HK-2 (cell line): ENCODE measurements at regions not wholly inside any gene's neighbourhood (a gene's known extent, or its start where the extent isn't known, plus 50 kb on each side); places are given as distances from the start of the nearest gene placed in this dataset.
"Not testable (repeated sequence)": the region's sequence is repeated elsewhere in the genome, so short reads cannot be mapped to it uniquely, and the experiment has no call there.

Experiments used
- DNase-seq: peaks from one replicate; pipeline ENCODE4 v3.0.0-alpha.2; 2018; ENCODE audit not compliant: unreplicated experiment

GRCh38 chr2:120625865-120626560 lies 109.7 kb upstream of the GLI2 start:
- no peak for DNase-seq

- no peak for DNase-seq
Measured at GRCh38 chr2:120626566-120626965, 109.1 kb upstream of the GLI2 start.

DNA sequence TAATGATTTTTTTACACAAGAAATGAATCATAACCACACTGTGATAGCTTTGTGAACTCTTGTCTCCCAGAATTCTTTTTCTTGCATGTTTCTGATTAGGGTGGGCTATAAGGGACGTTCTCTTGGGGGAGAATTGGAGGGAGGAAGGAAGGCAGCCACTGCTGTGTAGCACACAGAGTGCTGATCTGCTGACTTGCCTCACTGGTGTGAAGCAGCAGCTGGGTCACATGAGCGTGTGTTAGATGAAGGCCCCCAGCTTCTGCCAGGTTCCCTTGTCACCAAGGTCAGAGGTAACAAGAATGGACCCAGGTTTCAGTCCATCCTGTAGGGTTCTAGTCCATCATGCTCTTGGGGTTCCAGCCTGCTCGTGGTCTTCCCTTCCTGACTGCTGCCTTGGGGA lies 107.4 kb upstream of the GLI2 start:
- no peak for DNase-seq

GRCh38 chr2:120629241-120629895 lies 106.3 kb upstream of the GLI2 start:
- DNase-seq: no peak

DNA sequence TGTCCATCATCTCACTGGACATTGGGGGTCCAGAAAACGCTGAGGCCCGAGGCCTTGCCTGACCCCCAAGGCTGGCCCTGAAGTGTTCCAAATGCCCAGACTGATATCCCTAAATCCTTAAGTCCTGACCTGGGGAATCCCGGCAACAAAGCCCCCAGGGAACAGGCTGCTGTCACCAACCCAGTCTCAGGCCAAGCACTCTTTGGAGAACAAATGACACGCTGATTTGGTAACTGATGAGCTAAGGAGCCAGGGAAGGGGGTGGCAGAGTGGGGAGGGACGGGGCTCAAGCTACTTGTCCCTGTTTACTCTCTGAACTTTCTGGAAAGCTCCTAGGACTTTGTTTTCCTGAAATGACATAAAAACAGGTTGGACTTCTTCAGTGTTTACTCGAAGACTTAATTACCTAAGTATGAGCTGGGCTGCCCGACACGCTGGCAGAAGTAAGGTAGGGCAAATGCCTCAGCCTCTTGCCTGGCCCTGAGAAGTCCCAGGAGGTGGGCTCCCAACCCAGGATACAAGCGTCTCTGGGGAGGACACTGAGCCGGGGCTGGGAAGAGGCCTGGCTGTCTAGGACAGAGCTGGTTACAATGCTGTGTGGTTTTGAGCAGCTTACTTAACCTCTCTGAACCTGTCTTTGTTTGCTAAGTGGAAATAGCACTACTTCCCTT lies 105.5 kb upstream of the GLI2 start:
- DNase-seq: no peak

DNA sequence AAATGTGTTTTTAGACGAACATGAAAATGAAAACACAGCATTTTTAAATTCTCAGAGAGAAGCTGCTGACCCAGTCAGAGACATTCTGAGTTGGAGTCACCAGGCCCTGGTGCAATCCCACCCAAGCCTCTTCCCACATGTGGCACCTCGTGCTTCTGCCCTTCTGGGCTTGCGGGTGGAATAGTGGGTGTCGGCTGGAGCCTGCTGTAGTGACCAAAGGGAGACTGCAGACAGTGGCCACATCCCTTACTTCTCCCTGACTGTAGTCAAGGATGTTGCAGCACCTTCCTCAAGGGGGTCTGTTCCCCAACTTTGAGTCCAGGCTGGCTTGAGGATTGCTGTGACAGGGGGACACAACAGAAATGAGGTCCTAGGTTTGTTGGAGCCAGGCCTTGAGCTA lies 104.4 kb upstream of the GLI2 start:
- DNase-seq: no peak

DNA sequence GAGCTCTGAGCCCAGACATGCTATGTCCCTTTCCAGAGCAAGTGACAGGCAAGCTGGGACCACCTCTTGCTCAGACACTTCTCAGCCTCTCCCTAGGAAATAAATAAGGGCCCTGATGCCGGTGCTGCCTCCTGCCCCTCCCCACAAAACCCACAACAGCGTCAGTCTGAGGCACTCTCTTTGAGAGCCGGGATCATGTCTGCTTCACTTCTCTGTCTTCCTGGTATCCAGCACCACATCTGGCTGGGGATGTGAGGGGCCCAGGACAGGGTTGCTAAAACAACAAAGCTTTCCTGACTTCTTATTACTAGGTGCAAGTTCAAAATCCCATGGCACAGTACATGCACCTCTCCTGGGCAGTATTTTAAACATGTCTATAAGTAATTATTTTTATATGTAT lies 103.9 kb upstream of the GLI2 start:
- DNase-seq: no peak

GRCh38 chr2:120632796-120633646 lies 102.6 kb upstream of the GLI2 start:
- DNase-seq: no peak

DNA sequence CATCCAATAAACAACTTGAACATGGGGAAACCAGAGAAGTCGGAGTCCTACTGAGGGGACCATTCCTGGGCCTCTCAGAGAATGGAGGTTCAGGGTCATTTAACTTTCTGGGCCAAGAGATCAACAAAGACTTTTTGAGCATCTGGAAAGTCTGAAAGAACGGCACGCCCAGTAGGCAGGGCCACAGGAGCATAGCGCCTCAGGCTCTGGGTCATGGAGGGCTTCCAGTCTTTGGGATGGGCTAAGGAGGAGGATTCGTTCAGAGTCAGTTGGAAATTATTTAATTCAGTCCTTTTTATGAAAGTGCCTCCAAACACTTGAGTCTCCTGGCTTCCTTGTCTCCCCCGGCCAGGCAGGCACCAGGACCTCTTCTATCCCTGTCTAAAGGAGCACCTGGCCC lies 101.1 kb upstream of the GLI2 start:
- DNase-seq: no peak

DNA sequence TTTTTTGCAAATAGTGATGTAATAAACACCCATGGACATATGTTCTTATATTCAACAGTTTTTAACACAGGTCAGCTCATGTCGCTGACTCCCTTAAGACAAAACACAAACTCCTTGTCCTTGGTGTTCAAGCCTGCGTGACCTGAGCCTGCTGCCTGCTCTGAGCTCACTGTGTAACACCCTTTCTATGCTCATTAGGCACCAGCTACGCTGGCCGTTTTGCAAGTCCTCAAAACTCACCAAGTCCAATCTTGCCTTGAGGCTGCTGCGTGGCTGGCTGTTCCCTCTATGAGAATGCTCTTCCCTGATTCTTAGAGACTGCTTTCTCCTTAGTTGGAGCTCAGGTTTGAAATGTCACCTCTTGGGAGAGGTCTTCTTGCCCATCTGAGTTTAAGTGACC lies 100.5 kb upstream of the GLI2 start:
- DNase-seq: no peak

- DNase-seq: no peak
Measured at GRCh38 chr2:120637847-120638246, 97.8 kb upstream of the GLI2 start.

DNA sequence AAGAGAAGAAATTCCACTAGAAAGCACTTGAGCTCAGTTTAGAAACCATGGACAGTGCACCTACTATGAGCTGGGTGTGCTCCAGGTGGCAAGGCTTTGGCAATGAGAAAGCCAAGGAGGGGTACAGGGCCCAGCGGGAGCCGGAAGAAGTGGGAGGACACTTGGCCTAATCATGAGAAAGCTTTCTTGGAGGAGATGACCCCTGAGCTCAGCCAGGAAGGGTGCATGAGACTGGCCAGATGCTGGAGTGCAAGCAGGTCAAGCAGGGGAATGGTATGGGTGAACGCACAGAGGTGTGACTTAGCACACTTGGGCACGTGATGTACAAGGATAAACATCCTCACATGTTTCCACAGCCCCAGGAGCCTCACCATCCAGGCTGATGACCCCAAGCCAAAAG lies 97.2 kb upstream of the GLI2 start:
- DNase-seq: no peak

- DNase-seq: no peak
Measured at GRCh38 chr2:120641366-120641771, 94.3 kb upstream of the GLI2 start.

DNA sequence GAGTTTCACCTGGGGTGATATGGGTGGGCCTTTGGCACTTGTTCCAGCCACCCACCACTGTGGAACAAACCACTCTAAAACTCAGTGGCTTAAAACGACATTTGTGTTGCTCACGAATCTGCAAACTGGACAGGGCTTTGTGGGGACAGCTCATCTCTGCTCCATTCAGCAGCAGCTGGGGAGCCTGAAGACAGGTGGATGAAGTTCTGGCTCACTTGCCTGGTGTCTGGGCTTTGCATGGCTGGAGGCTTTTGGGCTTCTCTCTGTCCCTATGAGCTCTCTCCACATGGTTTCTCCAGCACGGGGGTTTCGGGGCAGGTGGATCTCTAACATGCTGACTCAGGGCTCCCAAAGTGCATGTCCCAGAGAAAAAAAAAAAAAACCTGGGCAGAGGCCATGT lies 93.0 kb upstream of the GLI2 start:
- no peak for DNase-seq

GRCh38 chr2:120646994-120647393 lies 88.7 kb upstream of the GLI2 start:
- DNase-seq: no peak

DNA sequence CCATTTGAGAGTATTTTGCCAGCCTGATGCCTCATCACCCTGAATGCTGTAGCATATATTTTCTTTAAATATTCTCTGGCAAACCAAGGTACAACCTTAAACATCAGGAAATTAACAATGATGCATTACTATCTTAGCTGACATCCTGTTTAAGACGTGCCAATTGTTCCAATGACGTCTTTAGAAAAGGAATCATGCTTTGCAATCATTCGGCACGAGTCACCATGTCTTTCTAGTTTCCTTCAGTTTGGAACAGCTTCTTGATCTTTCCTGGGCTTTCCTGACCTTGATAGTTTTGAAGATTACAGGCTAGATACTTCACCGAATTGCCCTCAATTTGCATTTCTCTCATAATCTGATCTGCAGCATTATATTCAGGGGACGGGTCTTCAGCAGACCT lies 88.2 kb upstream of the GLI2 start:
- DNase-seq: no peak

GRCh38 chr2:120649381-120649780 lies 86.3 kb upstream of the GLI2 start:
- not testable (repeated sequence) for DNase-seq

DNA sequence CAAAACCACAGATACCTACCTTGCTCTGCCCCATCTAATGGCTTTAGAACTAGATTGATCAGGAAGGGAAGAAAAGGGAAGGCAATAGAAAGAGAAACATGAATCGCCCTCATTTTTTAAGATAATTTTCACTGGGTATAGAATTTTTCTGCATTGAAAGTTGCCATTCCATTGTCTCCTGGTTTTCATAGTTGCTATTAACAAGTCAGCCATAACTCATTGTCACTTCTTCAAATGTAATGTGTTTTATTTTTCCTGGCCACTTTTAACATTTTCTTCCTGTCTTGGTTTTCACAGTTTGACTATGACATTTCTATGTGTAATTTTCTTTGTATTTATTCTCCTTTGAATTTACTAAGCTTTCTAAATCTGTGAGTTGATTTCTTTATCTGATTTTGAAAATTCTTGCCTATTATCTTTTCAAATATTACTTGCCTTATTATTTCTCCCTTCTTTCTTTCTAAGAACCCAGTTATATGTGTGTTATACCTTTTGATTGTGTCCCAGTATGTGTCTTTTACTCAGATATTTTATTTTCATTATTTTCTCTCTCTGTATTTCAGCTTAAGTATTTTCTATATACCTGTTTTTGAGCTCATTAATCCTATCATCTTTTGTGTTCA lies 85.5 kb upstream of the GLI2 start:
- DNase-seq: no peak

- DNase-seq: no peak
Measured at GRCh38 chr2:120651818-120652217, 83.8 kb upstream of the GLI2 start.

DNA sequence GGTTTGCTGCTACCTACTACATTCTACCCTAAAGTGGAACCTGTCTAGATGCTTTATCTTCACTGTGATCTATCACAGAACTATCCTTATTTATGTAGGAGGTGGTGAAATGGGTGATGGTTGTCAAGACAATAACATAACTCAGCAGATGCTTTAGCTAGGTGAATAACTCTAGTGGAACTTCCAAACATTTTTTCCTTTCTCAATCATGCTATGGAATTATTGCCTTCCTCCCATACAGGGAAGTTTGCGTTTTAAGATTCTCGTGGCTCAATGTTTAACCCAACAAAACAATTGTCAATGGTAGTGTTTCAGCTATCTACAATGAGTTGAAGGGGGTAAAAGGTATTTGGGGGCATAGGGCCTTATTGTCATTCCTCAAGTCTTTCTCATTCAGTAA lies 82.6 kb upstream of the GLI2 start:
- no peak for DNase-seq

DNA sequence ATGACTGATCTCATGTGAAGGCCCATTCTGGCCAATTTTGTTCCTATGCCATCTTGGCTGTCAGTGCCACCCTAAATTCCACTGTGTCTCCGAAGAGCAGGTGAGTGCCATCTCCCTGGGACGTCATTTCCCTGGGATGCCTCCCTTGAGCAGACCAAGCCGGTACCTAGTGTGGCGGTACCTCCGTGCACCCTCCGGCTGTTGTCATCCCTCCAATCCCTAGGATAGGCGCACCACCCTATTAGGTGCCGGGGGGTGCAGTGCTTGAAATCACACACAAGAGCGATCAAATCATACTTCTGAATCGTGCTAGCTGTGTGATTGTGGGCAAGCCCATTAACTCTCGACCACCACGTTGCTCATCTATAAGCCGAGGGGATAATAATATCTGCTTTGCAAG lies 81.8 kb upstream of the GLI2 start:
- DNase-seq: no peak
